DND-41 (cell line): ENCODE measurements at regions not wholly inside any gene's neighbourhood (a gene's known extent, or its start where the extent isn't known, plus 50 kb on each side); places are given as distances from the start of the nearest gene placed in this dataset.

Experiments used
- ATAC-seq: fragments of 200-7000 bp; cut with Tn5 transposase; 3 replicates; pipeline ENCODE4 v1.9.1; 2021; ENCODE audit warnings: low read depth; ENCODE audit not compliant: insufficient read depth
- DNase-seq: peaks from one replicate; pipeline ENCODE4 v3.0.0-alpha.2; 2020
- H2AFZ ChIP-seq: 2 replicates; pipeline ENCODE4 v1.6.0; 2012; ENCODE audit warnings: low read depth, low read length
- H3K27ac ChIP-seq: 2 replicates; pipeline ENCODE4 v1.5.1; 2012; ENCODE audit warnings: low read length, inconsistent platforms
- H3K27me3 ChIP-seq: fragments of 200-600 bp; sonication (generic); 2 replicates; pipeline ENCODE4 v1.6.0; 2012; ENCODE audit warnings: low read length, mild to moderate bottlenecking, inconsistent platforms; ENCODE audit not compliant: insufficient read depth, poor library complexity
- H3K36me3 ChIP-seq: 2 replicates; pipeline ENCODE4 v1.5.1; 2012; ENCODE audit warnings: low read length, inconsistent platforms; ENCODE audit not compliant: insufficient read depth
- H3K4me1 ChIP-seq: 2 replicates; pipeline ENCODE4 v1.5.1; 2012; ENCODE audit warnings: mild to moderate bottlenecking, low read length; ENCODE audit not compliant: insufficient read depth
- H3K4me2 ChIP-seq: 2 replicates; pipeline ENCODE4 v1.6.0; 2012; ENCODE audit warnings: mild to moderate bottlenecking, moderate library complexity, low read length, inconsistent platforms; ENCODE audit not compliant: insufficient read depth
- H3K4me3 ChIP-seq, 2 experiments: fragments of 200-600 bp in 1 of 2; shearing (Covaris generic) in 1 of 2; 2 replicates each; pipeline ENCODE4 v1.5.1; 2012 to 2016; ENCODE audit warnings: inconsistent platforms in 2 of 2, low read length in 2 of 2, mild to moderate bottlenecking in 2 of 2, low read depth in 1 of 2, moderate library complexity in 1 of 2
- H3K79me2 ChIP-seq: 2 replicates; pipeline ENCODE4 v1.6.0; 2012; ENCODE audit warnings: low read length, inconsistent platforms; ENCODE audit not compliant: insufficient read depth
- H3K9ac ChIP-seq: 2 replicates; pipeline ENCODE4 v1.6.0; 2012; ENCODE audit warnings: low read depth, mild to moderate bottlenecking, inconsistent platforms, low read length, moderate library complexity
- H3K9me3 ChIP-seq: 2 replicates; pipeline ENCODE4 v1.5.1; 2012; ENCODE audit warnings: low read length, moderate library complexity, mild to moderate bottlenecking, inconsistent platforms; ENCODE audit not compliant: insufficient read depth, severe bottlenecking
- H4K20me1 ChIP-seq: 2 replicates; pipeline ENCODE4 v1.6.0; 2012; ENCODE audit warnings: low read length; ENCODE audit not compliant: insufficient read depth
- CTCF ChIP-seq: IDR thresholded peaks from 2 replicates; pipeline ENCODE4 v1.5.1; 2012; ENCODE audit warnings: borderline replicate concordance, low read length, moderate library complexity, mild to moderate bottlenecking; ENCODE audit not compliant: poor library complexity, severe bottlenecking; ENCODE audit errors: extremely low read depth
- EZH2 ChIP-seq: IDR thresholded peaks from 3 replicates; pipeline ENCODE4 v1.6.1; 2012; ENCODE audit warnings: borderline replicate concordance, low read depth, mild to moderate bottlenecking, moderate library complexity, low read length, inconsistent platforms; ENCODE audit not compliant: severe bottlenecking

- H3K4me1 ChIP-seq: no peaks in the 10 kb centered on the region
- TF ChIP-seq CTCF (no peak), EZH2 (no peak)
- no peaks in the 10 kb centered on the region for H4K20me1 ChIP-seq
- H2AFZ ChIP-seq: no peak overlapping the region
- H3K27me3 ChIP-seq: peaks cover 10% of the 10 kb centered on the region
- H3K79me2 ChIP-seq: no peaks in the 10 kb centered on the region
- H3K36me3 ChIP-seq: no peaks in the 10 kb centered on the region
- DNase-seq: no peak
- no peak overlapping the region for H3K9ac ChIP-seq
- no peak overlapping the region for H3K4me2 ChIP-seq
- no peak overlapping the region for H3K27ac ChIP-seq
- no peaks in the 10 kb centered on the region for H3K9me3 ChIP-seq
- ATAC-seq: no peak
- H3K4me3 ChIP-seq: no peak overlapping the region
Measured at GRCh38 chr11:115676768-115677167, 172.6 kb upstream of the CADM1 start.

GRCh38 chr11:115676206-115676605 is 172.0 kb upstream of the CADM1 start:
- Histone ChIP-seq H3K79me2 (no peaks in the 10 kb centered on the region), H3K4me1 (no peaks in the 10 kb centered on the region), H2AFZ (no peak overlapping the region), H3K27me3 (peaks cover 10% of the 10 kb centered on the region), H3K4me3 (no peak overlapping the region), H3K4me2 (no peak overlapping the region), H4K20me1 (no peaks in the 10 kb centered on the region), H3K27ac (no peak overlapping the region), H3K9ac (no peak overlapping the region), H3K9me3 (no peaks in the 10 kb centered on the region), H3K36me3 (no peaks in the 10 kb centered on the region)
- DNase-seq (no peak), ATAC-seq (no peak)
- TF ChIP-seq CTCF: no peak
- no peak for TF ChIP-seq EZH2

- ATAC-seq (no peak), DNase-seq (no peak)
- Histone ChIP-seq H2AFZ (no peak overlapping the region), H3K4me3 (no peak overlapping the region), H3K27ac (no peak overlapping the region), H3K4me1 (no peaks in the 10 kb centered on the region), H3K9ac (no peak overlapping the region), H3K79me2 (no peaks in the 10 kb centered on the region), H3K4me2 (no peak overlapping the region), H3K36me3 (no peaks in the 10 kb centered on the region), H4K20me1 (no peaks in the 10 kb centered on the region), H3K9me3 (no peaks in the 10 kb centered on the region), H3K27me3 (peaks cover 10% of the 10 kb centered on the region)
- TF ChIP-seq EZH2 (no peak), CTCF (no peak)
Measured at GRCh38 chr11:115674937-115675544, 170.8 kb upstream of the CADM1 start.
